Mesenchymal stem cell (in vitro differentiated cells and primary cell): ENCODE measurements at regions not wholly inside any gene's neighbourhood (a gene's known extent, or its start where the extent isn't known, plus 50 kb on each side); places are given as distances from the start of the nearest gene placed in this dataset.

Experiments
- DNase-seq: peaks from one replicate; pipeline ENCODE4 v3.0.0-alpha.2; 2013
- H2AFZ ChIP-seq: one replicate; pipeline ENCODE4 v1.6.1; 2013; ENCODE audit warnings: low read depth, mild to moderate bottlenecking, control low read depth, inconsistent platforms, low read length, moderate library complexity
- H2AK5ac ChIP-seq: 2 replicates; pipeline ENCODE4 v1.6.1; 2013; ENCODE audit warnings: low read length, moderate library complexity, mild to moderate bottlenecking, inconsistent platforms; ENCODE audit not compliant: severe bottlenecking
- H2BK120ac ChIP-seq: one replicate; pipeline ENCODE4 v1.6.1; 2013; ENCODE audit warnings: low read depth, mild to moderate bottlenecking, inconsistent platforms, low read length, moderate library complexity
- H2BK12ac ChIP-seq, 2 experiments: one replicate each; pipeline ENCODE4 v1.6.1; 2013; ENCODE audit warnings: inconsistent platforms in 2 of 2, low read length in 2 of 2, mild to moderate bottlenecking in 2 of 2, moderate library complexity in 2 of 2, control low read depth in 1 of 2
- H2BK15ac ChIP-seq: one replicate; pipeline ENCODE4 v1.6.1; 2013; ENCODE audit warnings: mild to moderate bottlenecking, low read depth, inconsistent platforms; ENCODE audit not compliant: poor library complexity, severe bottlenecking
- H2BK5ac ChIP-seq: 2 replicates; pipeline ENCODE4 v1.6.1; 2013; ENCODE audit warnings: low read depth, mild to moderate bottlenecking, low read length, control low read depth, inconsistent platforms; ENCODE audit not compliant: poor library complexity, severe bottlenecking
- H3K14ac ChIP-seq, 2 experiments: one replicate each; pipeline ENCODE4 v1.6.1; 2013; ENCODE audit warnings: inconsistent platforms in 2 of 2, low read length in 2 of 2, control low read depth in 1 of 2, mild to moderate bottlenecking in 1 of 2, moderate library complexity in 1 of 2
- H3K18ac ChIP-seq, 2 experiments: one replicate each; pipeline ENCODE4 v1.6.1; 2013; ENCODE audit warnings: inconsistent platforms in 2 of 2, low read length in 2 of 2, control low read depth in 1 of 2, low read depth in 1 of 2, mild to moderate bottlenecking in 1 of 2
- H3K23ac ChIP-seq, 2 experiments: one replicate each; pipeline ENCODE4 v1.6.1; 2013; ENCODE audit warnings: inconsistent platforms in 2 of 2, low read length in 2 of 2, mild to moderate bottlenecking in 2 of 2, moderate library complexity in 2 of 2, control low read depth in 1 of 2
- H3K27ac ChIP-seq: 2 replicates; pipeline ENCODE4 v1.5.1; 2013; ENCODE audit warnings: mild to moderate bottlenecking, moderate library complexity, low read length, control low read depth, inconsistent platforms; ENCODE audit not compliant: poor library complexity, severe bottlenecking
- H3K27me3 ChIP-seq, 2 experiments: 2 replicates each; pipeline versions ENCODE4 v1.6.1 to v1.7.0; 2013; ENCODE audit warnings: low read length in 2 of 2, mild to moderate bottlenecking in 2 of 2, moderate library complexity in 2 of 2, control low read depth in 1 of 2, inconsistent platforms in 1 of 2; ENCODE audit not compliant: control insufficient read depth in 1 of 2, insufficient read depth in 1 of 2
- H3K36me3 ChIP-seq, 2 experiments: 2 replicates each; pipeline versions ENCODE4 v1.6.1 to v1.7.0; 2013; ENCODE audit warnings: low read length in 2 of 2, control low read depth in 1 of 2, inconsistent platforms in 1 of 2, low read depth in 1 of 2, mild to moderate bottlenecking in 1 of 2; ENCODE audit not compliant: insufficient read depth in 2 of 2, control insufficient read depth in 1 of 2
- H3K4ac ChIP-seq, 2 experiments: one replicate each; pipeline ENCODE4 v1.6.1; 2013; ENCODE audit warnings: inconsistent platforms in 2 of 2, low read length in 2 of 2, mild to moderate bottlenecking in 2 of 2, moderate library complexity in 2 of 2, control low read depth in 1 of 2, low read depth in 1 of 2
- H3K4me1 ChIP-seq: 2 replicates; pipeline ENCODE4 v1.6.1; 2013; ENCODE audit warnings: low read depth, low read length, control low read depth; ENCODE audit not compliant: control insufficient read depth, insufficient read depth
- H3K4me2 ChIP-seq: 2 replicates; pipeline ENCODE4 v1.6.1; 2013; ENCODE audit warnings: low read length, mild to moderate bottlenecking, inconsistent platforms; ENCODE audit not compliant: poor library complexity, severe bottlenecking
- H3K4me3 ChIP-seq, 2 experiments: 2 replicates each; pipeline versions ENCODE4 v1.5.1 to v1.7.0; 2013; ENCODE audit warnings: low read length in 2 of 2, mild to moderate bottlenecking in 2 of 2, control low read depth in 1 of 2, low read depth in 1 of 2; ENCODE audit not compliant: insufficient read depth in 1 of 2
- H3K79me1 ChIP-seq: replicated peaks from 2 replicates; pipeline ENCODE4 v1.6.1; 2013; ENCODE audit warnings: mild to moderate bottlenecking, control low read depth, low read length, inconsistent platforms; ENCODE audit not compliant: poor library complexity, severe bottlenecking
- H3K9ac ChIP-seq: 2 replicates; pipeline ENCODE4 v1.7.0; 2013; ENCODE audit warnings: mild to moderate bottlenecking, low read length, moderate library complexity
- H3K9me3 ChIP-seq: 2 replicates; pipeline ENCODE4 v1.7.0; 2013; ENCODE audit warnings: mild to moderate bottlenecking, low read length; ENCODE audit not compliant: control insufficient read depth
- H4K8ac ChIP-seq: one replicate; pipeline ENCODE4 v1.6.1; 2013; ENCODE audit warnings: inconsistent platforms, mild to moderate bottlenecking, low read length, moderate library complexity
- H4K91ac ChIP-seq: one replicate; pipeline ENCODE4 v1.6.1; 2013; ENCODE audit warnings: mild to moderate bottlenecking, low read length, inconsistent platforms
- WGBS: methylation state at CpG from one replicate; pipeline ENCODE4 v1.1.7; 2013; ENCODE audit warnings: mixed read lengths; 5-methylcytosine and 5-hydroxymethylcytosine counted together

DNA sequence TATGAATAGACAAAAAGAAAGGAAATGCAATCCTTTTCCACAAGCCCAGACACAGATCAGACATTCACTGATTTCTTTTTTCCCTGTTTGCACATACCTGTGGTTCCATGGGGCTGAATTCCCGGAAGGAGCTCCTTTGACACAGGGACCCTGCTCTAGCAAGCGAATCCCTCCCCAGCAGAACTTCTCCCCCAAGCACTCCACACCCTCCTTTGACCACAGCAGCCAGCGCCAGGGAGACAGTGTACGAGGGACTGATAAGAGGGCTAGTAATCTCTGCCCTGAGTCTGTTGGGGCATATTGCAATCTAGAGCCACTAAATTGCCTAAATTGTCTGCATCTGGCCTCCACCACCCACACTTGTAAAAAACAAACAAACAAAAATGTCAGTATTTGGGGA is 83.4 kb upstream of the NTF3 start:
- Histone ChIP-seq H3K4me3 (no peak overlapping the region), H2BK5ac (no peak overlapping the region), H3K4ac (no peak overlapping the region), H3K9me3 (peaks cover 12% of the 10 kb centered on the region), H4K8ac (no peak overlapping the region), H3K27ac (no peak overlapping the region), H3K27me3 (peaks cover 0 to 20% of the 10 kb centered on the region in 2 experiments), H3K36me3 (no peaks in the 10 kb centered on the region), H3K79me1 (no peaks in the 10 kb centered on the region), H2AFZ (no peak overlapping the region), H3K18ac (no peak overlapping the region), H2BK12ac (no peak overlapping the region), H3K9ac (no peak overlapping the region), H3K4me2 (no peak overlapping the region), H2BK15ac (no peak overlapping the region), H2AK5ac (no peak overlapping the region), H2BK120ac (no peak overlapping the region), H3K14ac (no peak overlapping the region), H3K4me1 (no peaks in the 10 kb centered on the region), H4K91ac (no peak overlapping the region), H3K23ac (no peak overlapping the region)
- 31% methylated on average over 1 of the region's 4 CpGs for WGBS
- DNase-seq: no peak

DNA sequence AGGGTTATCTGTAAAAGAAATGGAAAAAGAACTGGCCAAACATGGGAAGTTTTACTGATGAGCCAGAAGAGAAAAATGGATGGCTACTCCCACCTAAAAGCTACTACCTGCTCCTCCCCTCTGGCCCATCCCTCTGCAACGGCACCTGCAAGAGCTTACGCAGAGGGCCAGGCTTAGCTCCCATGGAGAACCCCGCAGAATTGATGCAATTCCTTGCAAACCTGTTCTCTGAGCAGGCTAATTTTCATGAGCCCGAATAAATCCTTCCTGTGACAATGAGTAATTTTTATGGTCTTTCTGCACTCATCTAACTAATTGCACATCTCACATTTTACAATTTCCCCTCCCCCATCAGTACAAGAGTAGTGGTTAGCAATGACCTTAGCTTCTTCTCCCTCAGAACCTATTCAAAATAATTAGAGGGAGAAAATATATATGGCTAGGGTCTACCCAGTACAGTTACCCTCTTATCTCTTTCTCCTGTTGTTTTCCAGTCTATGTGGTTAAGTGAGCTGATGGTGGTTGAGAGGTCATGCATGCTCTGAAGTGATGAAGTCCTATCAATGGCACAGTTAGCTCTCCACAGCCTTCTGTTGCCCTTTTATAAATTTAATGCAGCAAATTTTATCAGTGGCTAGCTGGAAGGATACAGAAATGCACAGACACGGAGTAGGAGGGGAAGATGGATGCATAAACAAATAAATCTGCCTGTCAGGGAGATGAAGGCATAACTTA is 67.7 kb upstream of the NTF3 start:
- no peak overlapping the region for H3K14ac ChIP-seq
- 63% methylated on average over 5 of the region's 5 CpGs for WGBS

DNA sequence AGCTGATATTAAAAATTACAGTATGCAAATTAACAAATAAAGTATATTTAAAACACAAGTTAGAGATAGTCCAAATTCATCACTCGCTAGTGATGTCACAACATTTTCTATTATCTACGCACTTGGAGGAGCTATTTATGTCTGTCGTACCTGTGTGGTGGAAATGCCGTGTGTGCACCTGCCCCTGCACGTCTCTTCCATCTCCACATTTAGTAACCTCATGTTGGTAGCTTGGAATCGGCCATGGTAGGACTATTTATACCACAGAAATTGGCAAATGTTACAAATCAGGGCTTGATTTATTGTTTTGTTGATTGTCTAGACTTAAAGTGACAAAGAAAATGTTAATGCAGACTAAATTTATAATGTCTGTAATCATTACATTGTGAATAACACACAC is 62.6 kb upstream of the NTF3 start:
- Histone ChIP-seq H4K91ac (no peak overlapping the region), H2AFZ (no peak overlapping the region), H3K18ac (no peak overlapping the region), H2BK15ac (no peak overlapping the region), H3K4me2 (no peak overlapping the region), H3K4me3 (no peak overlapping the region), H3K36me3 (no peaks in the 10 kb centered on the region), H4K8ac (no peak overlapping the region), H2AK5ac (no peak overlapping the region), H3K79me1 (no peaks in the 10 kb centered on the region), H3K4me1 (no peaks in the 10 kb centered on the region), H3K4ac (no peak overlapping the region), H3K9ac (no peak overlapping the region), H2BK120ac (no peak overlapping the region), H3K14ac (no peak overlapping the region), H3K27ac (no peak overlapping the region), H3K9me3 (no peaks in the 10 kb centered on the region), H3K27me3 (peaks cover 0 to 10% of the 10 kb centered on the region in 2 experiments), H2BK5ac (no peak overlapping the region), H2BK12ac (no peak overlapping the region), H3K23ac (no peak overlapping the region)
- DNase-seq: no peak
- 86% methylated on average over 6 of the region's 6 CpGs for WGBS

More for the DNA sequence above, 67.7 kb upstream of the NTF3 start:
- Histone ChIP-seq H3K4me1 (no peaks in the 10 kb centered on the region), H3K4me3 (no peak overlapping the region), H3K9ac (no peak overlapping the region), H2BK12ac (no peak overlapping the region), H4K91ac (no peak overlapping the region), H3K23ac (no peak overlapping the region), H3K4me2 (no peak overlapping the region), H3K18ac (no peak overlapping the region), H2BK5ac (no peak overlapping the region), H3K27me3 (peaks cover 0 to 10% of the 10 kb centered on the region in 2 experiments), H3K4ac (no peak overlapping the region), H2AFZ (no peak overlapping the region), H2BK15ac (no peak overlapping the region), H3K79me1 (no peaks in the 10 kb centered on the region), H2BK120ac (no peak overlapping the region), H4K8ac (no peak overlapping the region), H3K9me3 (peaks cover under 1% of the 10 kb centered on the region), H2AK5ac (no peak overlapping the region), H3K27ac (no peak overlapping the region), H3K36me3 (no peaks in the 10 kb centered on the region)
- no peak for DNase-seq

DNA sequence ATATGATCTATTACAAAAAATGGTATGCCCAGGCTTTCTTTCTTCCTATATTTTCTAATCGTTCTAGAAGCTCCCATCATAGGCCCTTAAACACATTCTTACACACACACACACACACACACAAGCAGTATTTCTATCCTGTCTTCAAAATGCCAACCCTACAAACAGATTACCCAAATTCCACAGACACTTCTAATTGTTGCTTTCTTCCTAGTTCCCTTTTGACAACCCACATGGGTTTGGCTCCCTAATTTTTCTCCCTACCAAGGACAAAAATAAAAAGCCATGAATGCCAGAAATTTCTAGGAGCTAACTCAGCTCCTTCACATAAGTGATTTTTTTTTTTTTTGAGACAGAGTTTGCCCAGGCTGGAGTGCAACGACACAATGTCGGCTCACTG is 60.3 kb upstream of the NTF3 start:
- H2BK5ac ChIP-seq: no peak overlapping the region
- no peak overlapping the region for H3K18ac ChIP-seq
- no peak overlapping the region for H3K4me3 ChIP-seq
- WGBS: 76% methylated on average over 2 of the region's 3 CpGs
- H2AK5ac ChIP-seq: no peak overlapping the region
- no peak overlapping the region for H2AFZ ChIP-seq
- H4K91ac ChIP-seq: no peak overlapping the region
- no peak overlapping the region for H2BK12ac ChIP-seq
- no peak overlapping the region for H3K23ac ChIP-seq
- peaks cover 0 to 7% of the 10 kb centered on the region in 2 experiments for H3K27me3 ChIP-seq
- no peak overlapping the region for H3K4me2 ChIP-seq
- no peaks in the 10 kb centered on the region for H3K36me3 ChIP-seq
- no peak overlapping the region for H3K27ac ChIP-seq
- H3K9me3 ChIP-seq: no peaks in the 10 kb centered on the region
- no peak overlapping the region for H3K9ac ChIP-seq
- no peak overlapping the region for H2BK120ac ChIP-seq
- no peak for DNase-seq
- no peak overlapping the region for H4K8ac ChIP-seq
- no peak overlapping the region for H3K4ac ChIP-seq
- H3K4me1 ChIP-seq: no peaks in the 10 kb centered on the region
- no peak overlapping the region for H3K14ac ChIP-seq
- no peak overlapping the region for H2BK15ac ChIP-seq
- no peaks in the 10 kb centered on the region for H3K79me1 ChIP-seq
